Peyer's patch (tissue), 4 donors: ENCODE measurements at regions not wholly inside any gene's neighbourhood (a gene's known extent, or its start where the extent isn't known, plus 50 kb on each side); places are given as distances from the start of the nearest gene placed in this dataset.

Experiments
- POLR2A ChIP-seq, 2 donors: fragments of 450-650 bp; IDR thresholded peaks; one replicate each; pipeline ENCODE4 v1.5.1; 2017; ENCODE audit warnings: antibody characterized with exemption in 2 of 2, mild to moderate bottlenecking in 2 of 2, moderate library complexity in 2 of 2
- TF ChIP-seq, protein P1 (sequence below), 6 experiments: fragments of 450-650 bp in 4 of 6; fragments of 200-600 bp in 2 of 6; sonication (generic) in 1 of 6; IDR thresholded peaks; one replicate each; pipeline ENCODE4 v1.5.1; 2017 to 2019; ENCODE audit warnings: antibody characterized with exemption in 6 of 6, mild to moderate bottlenecking in 3 of 6, moderate library complexity in 1 of 6

DNA sequence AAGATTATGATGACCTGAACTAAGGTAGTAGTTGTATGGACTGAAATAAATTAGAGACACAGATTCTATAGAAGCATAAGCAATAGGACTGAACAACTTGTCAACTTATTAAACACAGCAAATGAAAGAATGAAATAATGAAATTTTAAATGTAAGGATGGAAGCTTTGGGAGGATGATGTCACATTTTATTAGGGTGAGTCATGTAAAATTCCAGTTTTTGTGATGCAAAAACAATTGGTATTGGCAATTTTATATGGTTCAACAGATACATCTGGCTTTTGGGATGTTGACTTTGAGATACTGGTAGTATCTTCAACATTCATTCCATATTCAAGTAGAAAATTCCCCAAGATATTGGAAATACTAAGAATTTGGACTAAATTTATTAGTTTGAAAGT lies 72.7 kb upstream of the IL15 start:
- TF ChIP-seq, protein P1, sequence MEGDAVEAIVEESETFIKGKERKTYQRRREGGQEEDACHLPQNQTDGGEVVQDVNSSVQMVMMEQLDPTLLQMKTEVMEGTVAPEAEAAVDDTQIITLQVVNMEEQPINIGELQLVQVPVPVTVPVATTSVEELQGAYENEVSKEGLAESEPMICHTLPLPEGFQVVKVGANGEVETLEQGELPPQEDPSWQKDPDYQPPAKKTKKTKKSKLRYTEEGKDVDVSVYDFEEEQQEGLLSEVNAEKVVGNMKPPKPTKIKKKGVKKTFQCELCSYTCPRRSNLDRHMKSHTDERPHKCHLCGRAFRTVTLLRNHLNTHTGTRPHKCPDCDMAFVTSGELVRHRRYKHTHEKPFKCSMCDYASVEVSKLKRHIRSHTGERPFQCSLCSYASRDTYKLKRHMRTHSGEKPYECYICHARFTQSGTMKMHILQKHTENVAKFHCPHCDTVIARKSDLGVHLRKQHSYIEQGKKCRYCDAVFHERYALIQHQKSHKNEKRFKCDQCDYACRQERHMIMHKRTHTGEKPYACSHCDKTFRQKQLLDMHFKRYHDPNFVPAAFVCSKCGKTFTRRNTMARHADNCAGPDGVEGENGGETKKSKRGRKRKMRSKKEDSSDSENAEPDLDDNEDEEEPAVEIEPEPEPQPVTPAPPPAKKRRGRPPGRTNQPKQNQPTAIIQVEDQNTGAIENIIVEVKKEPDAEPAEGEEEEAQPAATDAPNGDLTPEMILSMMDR (IDR thresholded peaks at IDR 0.05): no peak
- TF ChIP-seq POLR2A (IDR thresholded peaks at IDR 0.05): no peak
